GM12872 (cell line): ENCODE measurements at regions not wholly inside any gene's neighbourhood (a gene's known extent, or its start where the extent isn't known, plus 50 kb on each side); places are given as distances from the start of the nearest gene placed in this dataset.

Experiments used
- TF ChIP-seq, protein P1 (sequence below): IDR thresholded peaks from 3 replicates; pipeline ENCODE4 v1.5.1; 2011; ENCODE audit warnings: low read depth, mild to moderate bottlenecking, low read length, moderate library complexity; ENCODE audit not compliant: insufficient read depth

DNA sequence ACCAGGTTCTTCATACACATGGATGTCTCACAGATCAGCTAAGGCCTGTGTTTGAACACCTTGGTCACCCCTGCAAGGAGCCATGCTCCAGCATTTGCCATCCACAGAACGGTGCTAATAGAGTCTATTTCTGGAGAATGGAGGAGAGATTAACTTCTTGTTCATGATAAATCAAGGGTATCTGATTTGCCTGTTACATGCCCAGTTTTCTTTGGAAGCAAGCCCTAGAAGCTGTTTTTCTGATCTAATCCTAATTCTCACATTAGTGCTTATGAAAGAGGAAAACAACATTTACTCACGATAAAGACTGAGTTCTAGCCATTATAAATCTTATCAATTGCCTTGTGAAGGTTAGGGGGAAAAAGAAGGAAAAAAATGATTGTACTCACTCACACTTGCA lies 119.6 kb upstream of the DTNA start:
- TF ChIP-seq, protein P1, sequence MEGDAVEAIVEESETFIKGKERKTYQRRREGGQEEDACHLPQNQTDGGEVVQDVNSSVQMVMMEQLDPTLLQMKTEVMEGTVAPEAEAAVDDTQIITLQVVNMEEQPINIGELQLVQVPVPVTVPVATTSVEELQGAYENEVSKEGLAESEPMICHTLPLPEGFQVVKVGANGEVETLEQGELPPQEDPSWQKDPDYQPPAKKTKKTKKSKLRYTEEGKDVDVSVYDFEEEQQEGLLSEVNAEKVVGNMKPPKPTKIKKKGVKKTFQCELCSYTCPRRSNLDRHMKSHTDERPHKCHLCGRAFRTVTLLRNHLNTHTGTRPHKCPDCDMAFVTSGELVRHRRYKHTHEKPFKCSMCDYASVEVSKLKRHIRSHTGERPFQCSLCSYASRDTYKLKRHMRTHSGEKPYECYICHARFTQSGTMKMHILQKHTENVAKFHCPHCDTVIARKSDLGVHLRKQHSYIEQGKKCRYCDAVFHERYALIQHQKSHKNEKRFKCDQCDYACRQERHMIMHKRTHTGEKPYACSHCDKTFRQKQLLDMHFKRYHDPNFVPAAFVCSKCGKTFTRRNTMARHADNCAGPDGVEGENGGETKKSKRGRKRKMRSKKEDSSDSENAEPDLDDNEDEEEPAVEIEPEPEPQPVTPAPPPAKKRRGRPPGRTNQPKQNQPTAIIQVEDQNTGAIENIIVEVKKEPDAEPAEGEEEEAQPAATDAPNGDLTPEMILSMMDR, result no peak

GRCh38 chr18:34591920-34592444 lies 118.1 kb upstream of the DTNA start:
- TF ChIP-seq, protein P1, result no peak

DNA sequence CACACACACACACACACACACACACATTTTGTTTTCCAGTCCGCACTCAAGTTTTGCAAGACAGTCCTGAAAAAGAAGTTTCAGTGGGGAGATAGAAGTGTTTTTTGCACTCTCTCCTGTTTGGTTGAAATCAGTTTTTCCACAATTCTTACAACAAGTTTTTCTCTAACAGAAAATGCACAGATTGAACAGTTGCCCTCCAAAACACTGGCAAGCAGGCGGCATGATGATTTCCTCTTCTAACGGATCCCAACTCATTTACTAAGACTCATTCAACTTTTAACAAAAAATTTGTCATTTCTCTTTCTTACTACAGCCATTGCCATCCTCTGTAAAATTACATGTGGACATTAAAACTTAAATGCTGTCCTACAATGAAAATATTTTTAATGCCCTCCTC lies 117.6 kb upstream of the DTNA start:
- TF ChIP-seq, protein P1, result no peak

DNA sequence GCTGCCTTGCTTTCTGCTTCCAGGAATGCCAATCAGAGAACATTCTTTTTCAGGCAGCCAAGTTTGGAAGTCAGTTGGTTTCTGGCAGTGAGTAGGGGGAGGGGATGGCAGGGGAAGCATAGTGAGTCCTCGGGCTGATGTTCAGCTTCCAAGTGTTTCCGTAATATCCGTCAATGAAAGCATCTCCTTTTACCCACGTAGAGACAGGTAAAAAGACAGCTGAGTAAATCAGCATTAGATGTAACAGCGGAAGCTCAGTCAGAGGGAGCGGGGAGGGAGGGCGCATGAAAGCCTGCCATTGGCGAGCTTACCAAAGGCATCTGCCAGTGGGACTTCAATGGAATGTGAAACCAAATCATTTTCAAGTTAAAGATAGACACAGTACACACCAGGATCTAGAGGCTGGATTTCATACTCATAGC lies 117.1 kb upstream of the DTNA start:
- TF ChIP-seq, protein P1, result no peak

DNA sequence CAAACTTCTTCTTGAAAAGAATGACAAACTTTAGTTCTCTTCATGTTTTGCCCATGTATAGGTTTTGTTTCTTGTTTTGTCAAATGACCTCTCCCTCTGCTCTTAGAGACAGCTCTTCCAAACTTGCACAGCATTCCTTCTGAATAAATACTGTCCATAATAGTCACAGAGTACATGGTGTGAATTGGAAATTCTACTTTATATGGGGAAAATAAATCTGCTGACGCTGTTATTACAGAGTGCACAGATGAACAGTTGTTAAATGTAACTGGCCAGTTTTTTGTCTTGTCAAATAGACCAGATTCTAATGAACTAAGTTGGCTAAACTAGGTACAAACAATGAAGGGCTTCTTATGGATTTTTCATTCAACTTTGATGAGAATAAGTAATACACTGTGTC lies 115.8 kb upstream of the DTNA start:
- TF ChIP-seq, protein P1, result no peak

DNA sequence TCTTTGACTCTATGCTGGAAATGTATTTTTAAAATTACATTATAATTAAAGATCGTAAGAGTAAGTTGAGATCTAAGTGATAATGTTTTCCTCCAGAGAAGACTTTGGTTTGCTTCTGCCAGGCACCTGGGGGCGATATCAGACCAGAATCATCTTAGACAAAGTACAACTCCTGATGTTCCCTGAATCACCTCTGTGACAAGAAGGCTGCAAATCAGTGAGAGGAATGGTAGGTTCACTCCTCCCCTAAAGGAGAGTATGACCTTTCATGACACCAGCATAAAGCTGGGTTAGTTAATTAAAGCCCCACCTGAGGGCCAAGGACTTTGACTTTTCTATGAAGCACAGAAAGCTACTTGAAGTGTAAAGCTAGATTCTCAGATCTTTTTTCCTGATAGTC lies 114.4 kb upstream of the DTNA start:
- TF ChIP-seq, protein P1, result no peak

GRCh38 chr18:34598120-34598635 lies 111.9 kb upstream of the DTNA start:
- TF ChIP-seq, protein P1, result no peak
